GM12874 (cell line): ENCODE measurements at regions not wholly inside any gene's neighbourhood (a gene's known extent, or its start where the extent isn't known, plus 50 kb on each side); places are given as distances from the start of the nearest gene placed in this dataset.

Experiments
- CTCF ChIP-seq: IDR thresholded peaks from 2 replicates; pipeline ENCODE4 v1.5.1; 2011; ENCODE audit warnings: low read depth, mild to moderate bottlenecking, control low read depth, low read length, moderate library complexity; ENCODE audit not compliant: insufficient read depth

- no peak for TF ChIP-seq CTCF
Measured at GRCh38 chr7:142389544-142389943, 131.7 kb upstream of the PRSS58 start.

- TF ChIP-seq CTCF: peak; percentile 71
Measured at GRCh38 chr7:142385491-142386340, 127.9 kb upstream of the PRSS58 start.

GRCh38 chr7:142384493-142384922 lies 126.7 kb upstream of the PRSS58 start:
- TF ChIP-seq CTCF: no peak

- TF ChIP-seq CTCF: no peak
Measured at GRCh38 chr7:142383841-142384492, 126.1 kb upstream of the PRSS58 start.

GRCh38 chr7:142381727-142382390 lies 124.0 kb upstream of the PRSS58 start:
- TF ChIP-seq CTCF: no peak

GRCh38 chr7:142380069-142380468 lies 122.2 kb upstream of the PRSS58 start:
- TF ChIP-seq CTCF: no peak

- no peak for TF ChIP-seq CTCF
Measured at GRCh38 chr7:142379201-142379885, 121.5 kb upstream of the PRSS58 start.
